Amygdala (tissue), 56 donors: ENCODE measurements at regions not wholly inside any gene's neighbourhood (a gene's known extent, or its start where the extent isn't known, plus 50 kb on each side); places are given as distances from the start of the nearest gene placed in this dataset.
"Not testable (repeated sequence)": the region's sequence is repeated elsewhere in the genome, so short reads cannot be mapped to it uniquely, and the experiment has no call there.

Source experiments
- DNase-seq, 56 donors: peaks; one replicate each; lab custom pipeline; 2025; lab: John Stamatoyannopoulos, UW

- DNase-seq = no peak
These were observed 639.9 kb upstream of the FBXO33 start for GRCh38 chr14:40072175-40072574.

- DNase-seq = no peak
These were observed 627.0 kb upstream of the FBXO33 start for GRCh38 chr14:40058901-40059897.

GRCh38 chr14:40053416-40053815 is 621.2 kb upstream of the FBXO33 start:
- DNase-seq = no peak

- peak in 1 of 56 donors; percentile 1 for DNase-seq
These were observed 596.8 kb upstream of the FBXO33 start for GRCh38 chr14:40028991-40029390.

GRCh38 chr14:40025101-40025500 is 592.9 kb upstream of the FBXO33 start:
- DNase-seq = no peak

GRCh38 chr14:40010961-40011360 is 578.7 kb upstream of the FBXO33 start:
- no peak for DNase-seq

- DNase-seq = no peak
These were observed 577.5 kb upstream of the FBXO33 start for GRCh38 chr14:40009771-40010170.

GRCh38 chr14:40008345-40008744 is 576.1 kb upstream of the FBXO33 start:
- DNase-seq = not testable (repeated sequence)

GRCh38 chr14:40004871-40005500 is 572.8 kb upstream of the FBXO33 start:
- no peak for DNase-seq

- DNase-seq = no peak
These were observed 571.5 kb upstream of the FBXO33 start for GRCh38 chr14:40003773-40004172.

- DNase-seq = no peak
These were observed 566.6 kb upstream of the FBXO33 start for GRCh38 chr14:39998854-39999253.

- DNase-seq = no peak
These were observed 565.9 kb upstream of the FBXO33 start for GRCh38 chr14:39998114-39998513.

GRCh38 chr14:39991041-39991440 is 558.8 kb upstream of the FBXO33 start:
- DNase-seq = no peak

- no peak for DNase-seq
These were observed 556.7 kb upstream of the FBXO33 start for GRCh38 chr14:39988939-39989338.

GRCh38 chr14:39984323-39984722 is 552.1 kb upstream of the FBXO33 start:
- no peak for DNase-seq

GRCh38 chr14:39977198-39977597 is 545.0 kb upstream of the FBXO33 start:
- DNase-seq = no peak

GRCh38 chr14:39974036-39974435 is 541.8 kb upstream of the FBXO33 start:
- no peak for DNase-seq

- DNase-seq = no peak
These were observed 540.5 kb upstream of the FBXO33 start for GRCh38 chr14:39972704-39973103.

GRCh38 chr14:39967885-39968284 is 535.7 kb upstream of the FBXO33 start:
- DNase-seq = no peak

GRCh38 chr14:39957987-39958386 is 525.8 kb upstream of the FBXO33 start:
- no peak for DNase-seq

GRCh38 chr14:39957290-39957689 is 525.1 kb upstream of the FBXO33 start:
- no peak for DNase-seq

GRCh38 chr14:39956372-39956771 is 524.1 kb upstream of the FBXO33 start:
- no peak for DNase-seq
